ENCODE measurements at regions not wholly inside any gene's neighbourhood (a gene's known extent, or its start where the extent isn't known, plus 50 kb on each side); places are given as distances from the start of the nearest gene placed in this dataset.

- H3K9me3 ChIP-seq (ENCODE audit: control insufficient read depth, insufficient read depth, low read length) = no peaks in the 10 kb centered on the region
- no peak overlapping the region for H3K4me3 ChIP-seq (ENCODE audit: low read depth, low read length)
- 86% methylated on average over 6 of the region's 6 CpGs for WGBS (ENCODE audit: insufficient coverage)
- no peaks in the 10 kb centered on the region for H3K27me3 ChIP-seq (ENCODE audit: control insufficient read depth, insufficient read depth, low read length)
- DNase-seq (ENCODE audit: low read depth in 4 of 6, low spot score in 6 of 6) = no peak
- H3K27ac ChIP-seq (ENCODE audit: low read depth, low read length) = no peak overlapping the region
- no peaks in the 10 kb centered on the region for H3K4me1 ChIP-seq (ENCODE audit: control insufficient read depth, insufficient read depth, low read length)
- H3K36me3 ChIP-seq (ENCODE audit: control insufficient read depth, insufficient read depth, low read length) = no peaks in the 10 kb centered on the region
These were observed 90.6 kb upstream of the HAND1 start for GRCh38 chr5:154568589-154568988.

GRCh38 chr5:154567155-154567554 lies 89.1 kb upstream of the HAND1 start:
- no peaks in the 10 kb centered on the region for H3K27me3 ChIP-seq (ENCODE audit: control insufficient read depth, insufficient read depth, low read length)
- no peak for DNase-seq (ENCODE audit: low read depth in 4 of 6, low spot score in 6 of 6)
- H3K27ac ChIP-seq (ENCODE audit: low read depth, low read length) = no peak overlapping the region
- no peaks in the 10 kb centered on the region for H3K4me1 ChIP-seq (ENCODE audit: control insufficient read depth, insufficient read depth, low read length)
- H3K4me3 ChIP-seq (ENCODE audit: low read depth, low read length) = no peak overlapping the region
- no peaks in the 10 kb centered on the region for H3K36me3 ChIP-seq (ENCODE audit: control insufficient read depth, insufficient read depth, low read length)
- 77% methylated on average over 2 of the region's 6 CpGs for WGBS (ENCODE audit: insufficient coverage)
- no peaks in the 10 kb centered on the region for H3K9me3 ChIP-seq (ENCODE audit: control insufficient read depth, insufficient read depth, low read length)

DNA sequence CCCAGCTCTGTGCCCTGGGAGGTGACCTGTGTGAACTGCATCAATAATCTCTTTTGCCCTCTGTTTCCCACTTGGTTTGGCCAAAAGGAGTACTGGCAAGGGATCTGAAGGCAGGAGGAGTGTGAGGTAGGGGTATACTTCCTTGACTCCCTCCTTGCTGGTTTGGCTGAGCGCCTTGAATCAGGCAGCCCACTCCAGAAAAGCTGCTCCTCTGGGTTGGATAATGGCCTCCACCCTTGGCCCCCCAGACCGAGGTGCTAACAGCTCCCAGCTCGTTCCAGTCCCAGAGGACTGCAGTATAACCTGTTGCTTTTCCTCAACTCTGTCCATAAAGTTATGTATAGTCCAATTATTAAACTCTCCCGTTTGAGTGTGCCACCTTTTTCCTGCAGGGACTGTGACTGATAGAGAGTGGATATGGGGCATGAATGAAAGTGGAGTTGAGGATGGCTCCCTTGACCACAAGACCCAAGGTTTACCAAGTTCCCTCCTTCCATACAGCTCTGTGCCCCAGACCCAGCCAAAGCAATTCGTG lies 88.2 kb upstream of the HAND1 start:
- Histone ChIP-seq H3K27ac (ENCODE audit: low read depth, low read length) (no peak overlapping the region), H3K36me3 (ENCODE audit: control insufficient read depth, insufficient read depth, low read length) (no peaks in the 10 kb centered on the region), H3K4me1 (ENCODE audit: control insufficient read depth, insufficient read depth, low read length) (no peaks in the 10 kb centered on the region), H3K4me3 (ENCODE audit: low read depth, low read length) (no peak overlapping the region), H3K27me3 (ENCODE audit: control insufficient read depth, insufficient read depth, low read length) (no peaks in the 10 kb centered on the region), H3K9me3 (ENCODE audit: control insufficient read depth, insufficient read depth, low read length) (no peaks in the 10 kb centered on the region)
- no peak for DNase-seq (ENCODE audit: low read depth in 4 of 6, low spot score in 6 of 6)
- WGBS (ENCODE audit: insufficient coverage) = 82% methylated on average over 1 of the region's 5 CpGs

GRCh38 chr5:154565123-154565522 lies 87.1 kb upstream of the HAND1 start:
- 100% methylated on average over 1 of the region's 5 CpGs for WGBS (ENCODE audit: insufficient coverage)
- Histone ChIP-seq H3K4me1 (ENCODE audit: control insufficient read depth, insufficient read depth, low read length) (no peaks in the 10 kb centered on the region), H3K27ac (ENCODE audit: low read depth, low read length) (no peak overlapping the region), H3K9me3 (ENCODE audit: control insufficient read depth, insufficient read depth, low read length) (no peaks in the 10 kb centered on the region), H3K27me3 (ENCODE audit: control insufficient read depth, insufficient read depth, low read length) (no peaks in the 10 kb centered on the region), H3K4me3 (ENCODE audit: low read depth, low read length) (no peak overlapping the region), H3K36me3 (ENCODE audit: control insufficient read depth, insufficient read depth, low read length) (no peaks in the 10 kb centered on the region)
- no peak for DNase-seq (ENCODE audit: low read depth in 4 of 6, low spot score in 6 of 6)

DNA sequence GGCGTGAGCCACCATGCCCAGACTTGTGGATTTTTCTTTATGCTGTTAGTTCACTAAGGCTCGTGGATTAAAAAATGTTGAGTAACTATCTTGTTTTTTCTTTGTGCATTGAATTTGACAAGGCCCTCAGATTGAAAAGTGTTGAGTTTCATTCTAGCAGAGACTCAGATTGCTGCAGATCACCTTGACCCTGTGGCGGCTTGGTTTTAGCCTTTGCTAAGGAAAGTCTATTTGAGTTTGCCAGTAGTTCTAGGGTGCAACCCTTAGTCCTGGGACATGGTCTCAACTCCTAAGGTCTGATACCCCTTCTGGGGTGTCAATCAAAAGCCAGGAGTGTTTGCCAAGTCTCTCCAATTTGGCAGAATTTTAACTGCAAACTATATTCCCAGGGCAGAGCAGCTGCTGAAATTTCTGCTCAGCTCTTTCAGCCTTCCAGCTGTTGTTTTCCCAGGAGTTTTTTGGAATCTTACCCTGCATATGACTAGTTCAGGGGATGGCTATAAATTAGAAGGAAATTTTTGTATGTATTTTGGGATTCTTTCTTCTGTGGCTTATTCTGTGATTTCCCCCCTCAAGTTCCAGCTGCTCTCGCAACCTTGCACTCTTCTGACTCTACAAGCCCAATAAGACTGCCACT lies 84.3 kb upstream of the HAND1 start:
- no peak for DNase-seq (ENCODE audit: low read depth in 4 of 6, low spot score in 6 of 6)

DNA sequence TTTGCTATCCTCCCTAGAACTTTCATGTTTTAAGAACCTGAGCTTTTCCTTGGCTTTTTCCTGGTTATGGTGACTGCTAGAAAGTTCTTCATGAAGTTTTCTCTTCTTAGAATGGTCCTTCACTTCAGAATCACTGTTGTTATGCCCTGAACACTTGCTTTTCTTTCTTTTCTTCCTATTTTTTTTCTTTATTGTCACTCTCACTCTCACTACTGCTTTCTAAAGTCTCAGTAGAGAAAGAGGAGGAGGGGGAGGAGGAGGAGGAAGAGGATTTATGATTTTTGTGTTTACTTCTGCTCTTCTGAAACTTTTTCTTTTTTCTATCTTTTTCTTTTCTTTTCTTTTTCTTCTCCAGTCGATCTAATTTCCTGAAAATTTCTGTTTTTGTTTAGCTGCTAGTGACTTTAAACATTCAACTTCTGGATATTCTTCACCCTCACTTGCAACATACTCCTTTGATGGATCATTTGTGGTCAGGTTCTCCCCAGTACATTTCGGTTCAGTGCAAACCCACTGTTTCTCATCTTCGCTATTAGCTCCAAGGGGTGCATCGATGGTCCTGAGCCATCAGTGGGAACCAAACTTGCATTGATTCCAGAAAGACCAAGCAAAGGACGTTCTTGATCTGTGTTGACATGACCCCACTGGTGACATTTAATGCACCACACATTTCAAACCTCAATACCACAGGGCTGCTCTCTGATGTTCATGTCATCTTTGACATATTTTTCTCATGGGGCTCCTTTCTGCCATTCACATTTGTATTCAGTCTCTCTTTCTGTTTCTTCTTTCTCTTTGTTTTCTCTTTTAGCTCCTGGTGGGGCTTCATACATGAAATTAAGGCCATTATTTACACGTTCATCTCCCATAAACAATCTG lies 81.6 kb upstream of the HAND1 start:
- Histone ChIP-seq H3K4me3 (ENCODE audit: low read depth, low read length) (no peak overlapping the region), H3K27ac (ENCODE audit: low read depth, low read length) (no peak overlapping the region), H3K27me3 (ENCODE audit: control insufficient read depth, insufficient read depth, low read length) (no peaks in the 10 kb centered on the region), H3K9me3 (ENCODE audit: control insufficient read depth, insufficient read depth, low read length) (no peaks in the 10 kb centered on the region), H3K4me1 (ENCODE audit: control insufficient read depth, insufficient read depth, low read length) (no peaks in the 10 kb centered on the region), H3K36me3 (ENCODE audit: control insufficient read depth, insufficient read depth, low read length) (no peaks in the 10 kb centered on the region)
- no peak for DNase-seq (ENCODE audit: low read depth in 4 of 6, low spot score in 6 of 6)
- WGBS (ENCODE audit: insufficient coverage) = 79% methylated on average over 4 of the region's 6 CpGs

More for the DNA sequence above, 84.3 kb upstream of the HAND1 start:
- H3K36me3 ChIP-seq (ENCODE audit: control insufficient read depth, insufficient read depth, low read length) = no peaks in the 10 kb centered on the region
- no peak overlapping the region for H3K27ac ChIP-seq (ENCODE audit: low read depth, low read length)
- no peaks in the 10 kb centered on the region for H3K9me3 ChIP-seq (ENCODE audit: control insufficient read depth, insufficient read depth, low read length)
- H3K4me3 ChIP-seq (ENCODE audit: low read depth, low read length) = no peak overlapping the region
- no peaks in the 10 kb centered on the region for H3K4me1 ChIP-seq (ENCODE audit: control insufficient read depth, insufficient read depth, low read length)
- H3K27me3 ChIP-seq (ENCODE audit: control insufficient read depth, insufficient read depth, low read length) = no peaks in the 10 kb centered on the region
- WGBS (ENCODE audit: insufficient coverage) = 82% methylated on average over 2 of the region's 4 CpGs

DNA sequence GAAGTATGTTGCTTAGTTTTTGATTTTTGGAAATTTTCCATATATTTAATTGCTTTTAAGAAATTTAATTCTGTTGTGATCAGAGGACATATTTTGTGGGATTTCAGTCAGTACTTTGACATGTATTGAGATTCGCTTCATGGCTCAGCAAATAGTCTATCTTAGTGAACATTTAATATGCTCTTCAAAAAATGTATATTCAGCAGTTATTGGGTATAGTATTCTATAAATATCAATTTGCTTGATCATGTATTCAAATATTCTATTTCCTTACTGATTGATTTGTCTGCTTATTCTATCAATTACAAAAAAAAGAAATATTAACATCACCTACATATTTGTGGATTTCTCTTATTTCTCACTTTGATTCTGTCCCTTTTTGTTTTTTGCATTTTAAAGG lies 79.5 kb upstream of the HAND1 start:
- WGBS (ENCODE audit: insufficient coverage) = no CpG with 5 or more reads among the region's 1 CpG
- Histone ChIP-seq H3K36me3 (ENCODE audit: control insufficient read depth, insufficient read depth, low read length) (no peaks in the 10 kb centered on the region), H3K27me3 (ENCODE audit: control insufficient read depth, insufficient read depth, low read length) (no peaks in the 10 kb centered on the region), H3K27ac (ENCODE audit: low read depth, low read length) (no peak overlapping the region), H3K4me3 (ENCODE audit: low read depth, low read length) (no peak overlapping the region), H3K9me3 (ENCODE audit: control insufficient read depth, insufficient read depth, low read length) (peaks cover 4% of the 10 kb centered on the region), H3K4me1 (ENCODE audit: control insufficient read depth, insufficient read depth, low read length) (no peaks in the 10 kb centered on the region)
- no peak for DNase-seq (ENCODE audit: low read depth in 4 of 6, low spot score in 6 of 6)

GRCh38 chr5:154547551-154547950 lies 69.5 kb upstream of the HAND1 start:
- Histone ChIP-seq H3K27me3 (ENCODE audit: control insufficient read depth, insufficient read depth, low read length) (no peaks in the 10 kb centered on the region), H3K27ac (ENCODE audit: low read depth, low read length) (no peak overlapping the region), H3K4me1 (ENCODE audit: control insufficient read depth, insufficient read depth, low read length) (no peaks in the 10 kb centered on the region), H3K4me3 (ENCODE audit: low read depth, low read length) (no peak overlapping the region), H3K9me3 (ENCODE audit: control insufficient read depth, insufficient read depth, low read length) (no peaks in the 10 kb centered on the region), H3K36me3 (ENCODE audit: control insufficient read depth, insufficient read depth, low read length) (no peaks in the 10 kb centered on the region)
- no peak for DNase-seq (ENCODE audit: low read depth in 4 of 6, low spot score in 6 of 6)
- WGBS (ENCODE audit: insufficient coverage) = no CpG with 5 or more reads among the region's 1 CpG

GRCh38 chr5:154546719-154547118 lies 68.7 kb upstream of the HAND1 start:
- Histone ChIP-seq H3K4me3 (ENCODE audit: low read depth, low read length) (no peak overlapping the region), H3K27ac (ENCODE audit: low read depth, low read length) (no peak overlapping the region), H3K36me3 (ENCODE audit: control insufficient read depth, insufficient read depth, low read length) (no peaks in the 10 kb centered on the region), H3K9me3 (ENCODE audit: control insufficient read depth, insufficient read depth, low read length) (no peaks in the 10 kb centered on the region), H3K27me3 (ENCODE audit: control insufficient read depth, insufficient read depth, low read length) (no peaks in the 10 kb centered on the region), H3K4me1 (ENCODE audit: control insufficient read depth, insufficient read depth, low read length) (no peaks in the 10 kb centered on the region)
- no peak for DNase-seq (ENCODE audit: low read depth in 4 of 6, low spot score in 6 of 6)
- WGBS (ENCODE audit: insufficient coverage) = 90% methylated on average over 2 of the region's 5 CpGs

DNA sequence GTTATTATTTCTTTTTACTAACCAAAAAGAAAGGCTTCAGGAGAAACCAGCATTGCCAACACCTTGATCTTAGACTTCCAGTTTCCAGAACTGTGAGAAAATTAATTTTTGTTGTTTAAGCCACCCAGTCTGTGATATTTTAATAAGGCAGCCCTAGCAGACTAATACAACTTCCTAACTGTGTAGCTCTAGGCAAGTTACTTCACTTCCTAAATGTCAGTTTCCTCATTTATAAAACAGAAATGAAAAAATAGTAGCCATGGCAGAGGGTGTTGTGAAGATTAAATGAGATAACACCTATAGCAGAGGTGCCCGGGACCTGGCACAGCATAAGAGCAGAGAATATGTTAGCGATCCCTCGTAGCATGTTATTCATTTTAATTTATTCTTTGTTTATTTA lies 66.6 kb upstream of the HAND1 start:
- H3K4me1 ChIP-seq (ENCODE audit: control insufficient read depth, insufficient read depth, low read length) = no peaks in the 10 kb centered on the region
- no CpG with 5 or more reads among the region's 3 CpGs for WGBS (ENCODE audit: insufficient coverage)
- peaks cover 4% of the 10 kb centered on the region for H3K27me3 ChIP-seq (ENCODE audit: control insufficient read depth, insufficient read depth, low read length)

More for the DNA sequence above, 66.6 kb upstream of the HAND1 start:
- H3K36me3 ChIP-seq (ENCODE audit: control insufficient read depth, insufficient read depth, low read length) = no peaks in the 10 kb centered on the region
- no peak for DNase-seq (ENCODE audit: low read depth in 4 of 6, low spot score in 6 of 6)
- H3K27ac ChIP-seq (ENCODE audit: low read depth, low read length) = no peak overlapping the region
- no peak overlapping the region for H3K4me3 ChIP-seq (ENCODE audit: low read depth, low read length)
- no peaks in the 10 kb centered on the region for H3K9me3 ChIP-seq (ENCODE audit: control insufficient read depth, insufficient read depth, low read length)
